Activated CD4-positive, alpha-beta T cell treated with anti-CD3 and anti-CD28 coated beads, Interleukin-2, amount 10 ng/mL, durations not matched to agents 7 days and 5 days (primary cell): ENCODE measurements at regions not wholly inside any gene's neighbourhood (a gene's known extent, or its start where the extent isn't known, plus 50 kb on each side); places are given as distances from the start of the nearest gene placed in this dataset.

Experiments used
- CTCF ChIA-PET: fragments of 350-600 bp; sonication (Branson Sonifier 250); formaldehyde crosslinking; loops from one replicate; lab custom pipeline; 2021; ENCODE audit warnings: antibody characterized with exemption; lab: Charles Lee
- POLR2A ChIA-PET: fragments of 350-600 bp; sonication (Branson Sonifier 250); formaldehyde crosslinking; loops from one replicate; lab custom pipeline; 2021; ENCODE audit warnings: antibody characterized with exemption; lab: Charles Lee
- DNase-seq: peaks from one replicate; pipeline ENCODE4 v3.0.0-alpha.2; 2020
- H3K27ac Mint-ChIP-seq: one replicate; pipeline ENCODE4 v1.8.0; 2021; ENCODE audit warnings: mild to moderate bottlenecking, moderate library complexity, mixed read lengths
- H3K27me3 Mint-ChIP-seq: one replicate; pipeline ENCODE4 v1.8.0; 2021; ENCODE audit warnings: mixed read lengths
- H3K36me3 Mint-ChIP-seq: one replicate; pipeline ENCODE4 v1.8.0; 2021; ENCODE audit warnings: low read depth, mixed read lengths
- H3K4me1 Mint-ChIP-seq: one replicate; pipeline ENCODE4 v1.8.0; 2021; ENCODE audit warnings: mixed read lengths
- H3K4me3 Mint-ChIP-seq: one replicate; pipeline ENCODE4 v1.8.0; 2021; ENCODE audit warnings: mild to moderate bottlenecking, moderate library complexity, mixed read lengths
- H3K9me3 Mint-ChIP-seq: one replicate; pipeline ENCODE4 v1.8.0; 2021; ENCODE audit warnings: mixed read lengths

- H3K27ac Mint-ChIP-seq: peak overlapping the region; percentile 84
- H3K4me1 Mint-ChIP-seq: peaks cover 77% of the 10 kb centered on the region
- ChIA-PET CTCF (no interaction called here), POLR2A (no interaction called here)
- peaks cover 12% of the 10 kb centered on the region for H3K36me3 Mint-ChIP-seq
- peaks cover 36% of the 10 kb centered on the region for H3K27me3 Mint-ChIP-seq
- peaks cover 18% of the 10 kb centered on the region for H3K9me3 Mint-ChIP-seq
- DNase-seq: peak; percentile 38
- H3K4me3 Mint-ChIP-seq: peak overlapping the region; percentile 61
Measured at GRCh38 chr15:95869920-95870319, 460.6 kb upstream of the NR2F2 start.

- H3K4me3 Mint-ChIP-seq: no peak overlapping the region
- ChIA-PET CTCF (no interaction called here), POLR2A (no interaction called here)
- H3K4me1 Mint-ChIP-seq: peaks cover 72% of the 10 kb centered on the region
- peaks cover 18% of the 10 kb centered on the region for H3K27me3 Mint-ChIP-seq
- no peak for DNase-seq
- peaks cover 20% of the 10 kb centered on the region for H3K9me3 Mint-ChIP-seq
- H3K27ac Mint-ChIP-seq: no peak overlapping the region
- peaks cover 11% of the 10 kb centered on the region for H3K36me3 Mint-ChIP-seq
Measured at GRCh38 chr15:95872366-95872771, 458.1 kb upstream of the NR2F2 start.

GRCh38 chr15:95874637-95875036 lies 455.9 kb upstream of the NR2F2 start:
- Mint-ChIP-seq H3K4me3 (no peak overlapping the region), H3K27ac (peak overlapping the region; percentile 69), H3K27me3 (peaks cover 14% of the 10 kb centered on the region), H3K9me3 (peaks cover 16% of the 10 kb centered on the region), H3K4me1 (peaks cover 68% of the 10 kb centered on the region), H3K36me3 (peaks cover 11% of the 10 kb centered on the region)
- CTCF ChIA-PET: no interaction called here
- POLR2A ChIA-PET: no interaction called here
- no peak for DNase-seq

GRCh38 chr15:95875121-95875643 lies 455.3 kb upstream of the NR2F2 start:
- CTCF ChIA-PET: no interaction called here
- POLR2A ChIA-PET: no interaction called here
- Mint-ChIP-seq H3K27ac (peak overlapping the region; percentile 69), H3K27me3 (peaks cover 14% of the 10 kb centered on the region), H3K4me3 (peak overlapping the region; percentile 5), H3K4me1 (peaks cover 68% of the 10 kb centered on the region), H3K9me3 (peaks cover 16% of the 10 kb centered on the region), H3K36me3 (peaks cover 13% of the 10 kb centered on the region)
- DNase-seq: peak; percentile 48

- DNase-seq: no peak
- Mint-ChIP-seq H3K4me1 (peaks cover 39% of the 10 kb centered on the region), H3K4me3 (peak overlapping the region; percentile 72), H3K27me3 (peaks cover 4% of the 10 kb centered on the region), H3K9me3 (peaks cover 8% of the 10 kb centered on the region), H3K36me3 (peaks cover 3% of the 10 kb centered on the region), H3K27ac (peak overlapping the region; percentile 85)
- ChIA-PET POLR2A (no interaction called here), CTCF (no interaction called here)
Measured at GRCh38 chr15:95880031-95880570, 450.4 kb upstream of the NR2F2 start.

GRCh38 chr15:95880630-95881029 lies 449.9 kb upstream of the NR2F2 start:
- no peak overlapping the region for H3K4me3 Mint-ChIP-seq
- ChIA-PET POLR2A (no interaction called here), CTCF (no interaction called here)
- H3K4me1 Mint-ChIP-seq: peaks cover 33% of the 10 kb centered on the region
- no peak for DNase-seq
- H3K27me3 Mint-ChIP-seq: peaks cover 6% of the 10 kb centered on the region
- H3K36me3 Mint-ChIP-seq: peaks cover 3% of the 10 kb centered on the region
- H3K27ac Mint-ChIP-seq: no peak overlapping the region
- peaks cover 6% of the 10 kb centered on the region for H3K9me3 Mint-ChIP-seq

- H3K27ac Mint-ChIP-seq: no peak overlapping the region
- H3K4me1 Mint-ChIP-seq: peaks cover 25% of the 10 kb centered on the region
- no peak overlapping the region for H3K4me3 Mint-ChIP-seq
- ChIA-PET POLR2A (no interaction called here), CTCF (no interaction called here)
- DNase-seq: no peak
- H3K9me3 Mint-ChIP-seq: peaks cover 6% of the 10 kb centered on the region
- peaks cover 13% of the 10 kb centered on the region for H3K27me3 Mint-ChIP-seq
- H3K36me3 Mint-ChIP-seq: peaks cover 3% of the 10 kb centered on the region
Measured at GRCh38 chr15:95883064-95883463, 447.4 kb upstream of the NR2F2 start.

GRCh38 chr15:95884276-95884675 lies 446.2 kb upstream of the NR2F2 start:
- CTCF ChIA-PET: no interaction called here
- peaks cover 17% of the 10 kb centered on the region for H3K27me3 Mint-ChIP-seq
- H3K27ac Mint-ChIP-seq: no peak overlapping the region
- POLR2A ChIA-PET: no interaction called here
- peaks cover 14% of the 10 kb centered on the region for H3K4me1 Mint-ChIP-seq
- H3K36me3 Mint-ChIP-seq: peaks cover 2% of the 10 kb centered on the region
- H3K9me3 Mint-ChIP-seq: peaks cover 6% of the 10 kb centered on the region
- no peak for DNase-seq
- H3K4me3 Mint-ChIP-seq: no peak overlapping the region

- DNase-seq: no peak
- Mint-ChIP-seq H3K4me1 (no peaks in the 10 kb centered on the region), H3K27ac (no peak overlapping the region), H3K36me3 (no peaks in the 10 kb centered on the region), H3K27me3 (peaks cover 28% of the 10 kb centered on the region), H3K4me3 (no peak overlapping the region), H3K9me3 (peaks cover 2% of the 10 kb centered on the region)
- ChIA-PET CTCF (no interaction called here), POLR2A (no interaction called here)
Measured at GRCh38 chr15:95887666-95888390, 442.7 kb upstream of the NR2F2 start.

- Mint-ChIP-seq H3K4me1 (no peaks in the 10 kb centered on the region), H3K27me3 (peaks cover 28% of the 10 kb centered on the region), H3K36me3 (no peaks in the 10 kb centered on the region), H3K4me3 (no peak overlapping the region), H3K9me3 (peaks cover 2% of the 10 kb centered on the region), H3K27ac (no peak overlapping the region)
- ChIA-PET POLR2A (no interaction called here), CTCF (no interaction called here)
- DNase-seq: no peak
Measured at GRCh38 chr15:95888762-95889161, 441.7 kb upstream of the NR2F2 start.

- Mint-ChIP-seq H3K36me3 (no peaks in the 10 kb centered on the region), H3K4me3 (no peak overlapping the region), H3K4me1 (no peaks in the 10 kb centered on the region), H3K27ac (no peak overlapping the region), H3K9me3 (no peaks in the 10 kb centered on the region), H3K27me3 (peaks cover 24% of the 10 kb centered on the region)
- CTCF ChIA-PET: no interaction called here
- no peak for DNase-seq
- POLR2A ChIA-PET: no interaction called here
Measured at GRCh38 chr15:95894407-95894956, 436.0 kb upstream of the NR2F2 start.

- H3K27me3 Mint-ChIP-seq: peaks cover 18% of the 10 kb centered on the region
- no peaks in the 10 kb centered on the region for H3K9me3 Mint-ChIP-seq
- no peaks in the 10 kb centered on the region for H3K4me1 Mint-ChIP-seq
- DNase-seq: no peak
- no peaks in the 10 kb centered on the region for H3K36me3 Mint-ChIP-seq
- POLR2A ChIA-PET: no interaction called here
- no peak overlapping the region for H3K4me3 Mint-ChIP-seq
- CTCF ChIA-PET: no interaction called here
- H3K27ac Mint-ChIP-seq: no peak overlapping the region
Measured at GRCh38 chr15:95895508-95895907, 435.0 kb upstream of the NR2F2 start.

- Mint-ChIP-seq H3K36me3 (no peaks in the 10 kb centered on the region), H3K4me3 (no peak overlapping the region), H3K4me1 (no peaks in the 10 kb centered on the region), H3K9me3 (no peaks in the 10 kb centered on the region), H3K27ac (no peak overlapping the region), H3K27me3 (peaks cover 23% of the 10 kb centered on the region)
- no peak for DNase-seq
- ChIA-PET CTCF (no interaction called here), POLR2A (no interaction called here)
Measured at GRCh38 chr15:95897651-95898050, 432.8 kb upstream of the NR2F2 start.
